GM21390 (cell line): ENCODE measurements at regions not wholly inside any gene's neighbourhood (a gene's known extent, or its start where the extent isn't known, plus 50 kb on each side); places are given as distances from the start of the nearest gene placed in this dataset.
"Not testable (repeated sequence)": the region's sequence is repeated elsewhere in the genome, so short reads cannot be mapped to it uniquely, and the experiment has no call there.

Experiments used
- ATAC-seq: cut with Tn5 transposase; IDR thresholded peaks from one replicate; pipeline ENCODE4 v1.9.1; 2021; ENCODE audit not compliant: unreplicated experiment

DNA sequence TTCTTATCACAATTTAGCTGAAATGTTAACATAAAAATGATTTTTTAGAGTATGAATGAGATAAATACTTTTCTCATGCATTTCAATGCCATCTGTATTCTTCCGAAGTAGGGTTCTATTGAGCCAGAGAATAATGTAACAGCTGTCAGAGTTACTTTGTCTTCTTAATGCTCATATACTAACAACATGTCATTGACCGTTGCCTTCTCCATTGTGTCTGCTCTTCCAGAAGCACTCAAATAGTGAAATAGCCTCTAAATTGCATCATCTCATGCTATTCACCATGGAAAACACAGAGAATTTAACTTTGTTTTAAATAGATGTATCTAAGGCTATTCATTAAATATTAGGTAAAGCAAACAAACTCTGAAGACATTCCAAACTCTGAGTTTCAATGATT, 1875.9 kb upstream of the CDH9 start:
- ATAC-seq: no peak

DNA sequence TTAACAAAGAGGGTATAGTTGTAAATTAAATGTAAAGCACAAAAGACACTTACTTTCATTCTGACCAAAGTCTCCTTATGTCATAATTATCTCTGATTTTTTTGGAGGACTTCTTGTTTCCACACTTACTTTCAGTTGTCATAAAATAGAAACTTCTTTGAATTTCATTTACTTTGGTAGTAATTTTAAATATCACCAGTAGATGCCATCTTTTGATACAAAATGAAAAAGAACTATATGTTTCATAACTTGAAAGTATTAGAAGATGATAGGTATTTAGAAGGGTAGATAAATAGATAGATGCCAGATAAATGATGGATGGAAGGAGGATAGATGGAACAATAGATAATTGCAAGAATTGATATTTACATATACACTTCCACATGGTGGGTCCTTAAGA, 1865.3 kb upstream of the CDH9 start:
- ATAC-seq: no peak

DNA sequence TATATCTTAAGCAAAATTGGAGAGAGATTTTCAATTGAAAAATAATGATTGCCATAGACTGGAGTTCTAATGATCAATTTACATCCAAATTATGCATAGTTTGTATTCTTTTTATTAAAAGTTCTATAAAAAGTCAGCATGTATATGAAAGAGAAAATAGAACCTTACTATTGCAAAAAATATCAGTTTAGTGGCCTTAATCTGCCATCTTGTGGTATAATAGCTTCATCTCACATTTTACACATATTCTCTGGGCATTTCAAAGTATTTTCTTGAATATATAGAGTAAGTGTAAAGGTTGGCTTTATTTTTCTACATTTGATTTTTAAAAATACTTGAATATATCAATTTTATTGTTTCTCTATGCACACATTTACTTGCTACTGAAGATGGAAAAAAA, 1858.6 kb upstream of the CDH9 start:
- no peak for ATAC-seq

DNA sequence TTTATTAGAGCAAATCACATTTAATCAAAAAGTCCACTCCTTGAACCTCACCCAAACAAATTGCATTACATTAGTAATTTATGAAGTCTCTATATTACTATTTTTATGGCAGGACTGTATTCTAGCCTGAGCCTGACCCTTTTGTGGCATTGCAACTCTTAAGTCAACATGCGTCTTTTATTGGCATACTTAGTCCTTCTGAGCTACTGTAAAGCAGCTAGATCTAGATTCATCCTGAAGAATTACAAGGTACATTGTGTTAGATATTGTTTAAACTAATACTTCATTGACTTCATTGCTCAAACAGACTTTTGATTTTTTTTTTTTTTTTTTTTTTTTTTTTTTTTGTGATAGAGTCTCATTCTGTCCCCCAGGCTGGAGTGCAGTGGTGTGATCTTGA, 1842.5 kb upstream of the CDH9 start:
- ATAC-seq: no peak

DNA sequence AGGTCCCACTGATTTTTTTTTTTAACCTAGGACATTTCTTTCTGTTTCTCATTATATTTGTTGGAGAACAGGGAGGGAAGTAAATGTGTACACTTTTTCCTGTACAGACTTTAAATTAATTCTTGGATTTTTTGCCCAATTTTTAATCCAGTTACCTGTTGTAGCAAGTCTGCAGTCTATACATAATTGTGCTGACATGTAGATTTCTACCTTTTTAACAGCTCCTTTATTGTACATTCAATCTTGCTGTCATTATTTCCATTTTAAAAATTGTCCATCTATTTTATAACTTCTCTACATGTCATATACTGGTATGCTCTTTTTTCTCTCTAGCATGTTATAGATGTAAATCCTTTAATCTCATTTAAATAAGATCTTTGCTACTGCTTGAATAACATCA, 1838.7 kb upstream of the CDH9 start:
- ATAC-seq: no peak

DNA sequence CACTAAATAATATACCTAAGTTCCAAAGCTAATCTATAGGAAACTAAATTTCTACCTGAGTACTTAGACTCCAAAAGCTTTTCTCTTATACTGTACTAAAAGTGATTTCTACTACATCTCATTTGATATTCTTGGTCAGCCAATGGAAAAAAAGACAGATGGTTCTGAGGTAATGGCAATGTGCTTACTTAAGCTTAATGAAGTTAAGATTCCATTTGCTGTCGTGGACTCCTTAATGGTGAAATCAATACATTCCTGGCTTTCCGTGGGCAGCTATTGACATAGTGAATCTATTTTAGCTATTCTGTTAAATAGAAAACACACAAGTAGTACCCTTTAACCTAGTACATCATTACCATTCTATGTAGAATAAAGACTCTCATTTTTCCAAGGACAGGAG, 1825.6 kb upstream of the CDH9 start:
- no peak for ATAC-seq

DNA sequence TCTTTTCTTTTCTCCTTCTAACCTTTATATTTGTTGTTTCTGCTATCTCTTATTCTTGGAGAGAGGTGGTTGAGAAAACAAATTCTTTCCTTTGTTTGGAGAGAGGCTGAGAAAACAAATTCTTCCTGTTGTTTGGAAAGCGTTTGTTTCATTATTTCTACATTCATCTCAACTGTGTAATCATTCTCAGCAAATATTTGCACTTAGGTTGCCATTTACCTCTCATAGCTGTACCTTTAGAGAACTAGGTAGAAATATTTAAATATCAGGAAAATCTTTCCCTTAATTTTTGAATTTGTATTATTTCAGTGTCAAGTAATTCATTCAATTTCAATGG, 1824.4 kb upstream of the CDH9 start:
- ATAC-seq: no peak

DNA sequence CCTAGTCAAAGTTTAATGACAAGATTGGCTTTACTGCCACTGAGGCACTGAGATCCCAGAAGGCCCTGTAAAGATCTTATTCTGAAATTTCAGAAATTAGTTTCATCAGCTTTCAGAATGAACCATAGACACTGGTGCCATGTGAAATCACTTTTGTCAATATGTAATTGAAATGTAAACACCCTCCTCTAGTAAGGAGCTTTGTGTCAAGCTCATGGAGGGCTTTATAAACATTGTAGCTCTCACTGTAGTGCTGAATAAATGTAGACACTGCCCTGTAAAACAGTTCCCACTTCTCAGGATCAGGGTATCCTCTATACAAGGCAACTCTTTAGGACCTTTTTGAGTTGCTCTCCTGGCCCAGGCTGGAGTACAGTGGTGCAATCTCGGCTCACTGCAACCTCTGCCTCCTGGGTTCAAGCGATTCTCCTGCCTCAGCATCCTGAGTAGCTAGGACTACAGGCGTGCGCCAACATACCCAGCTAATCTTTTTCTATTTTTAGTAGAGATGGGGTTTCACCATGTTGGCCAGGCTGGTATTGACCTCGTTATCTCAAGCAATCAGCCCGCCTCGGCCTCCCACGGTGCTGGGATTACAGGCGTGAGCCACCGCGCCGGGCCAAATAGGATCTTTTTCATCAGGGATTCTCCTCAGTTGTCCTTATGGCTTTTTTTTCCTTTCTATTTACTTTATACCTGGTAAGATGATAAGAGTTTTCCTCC, 1823.9 kb upstream of the CDH9 start:
- ATAC-seq: no peak

DNA sequence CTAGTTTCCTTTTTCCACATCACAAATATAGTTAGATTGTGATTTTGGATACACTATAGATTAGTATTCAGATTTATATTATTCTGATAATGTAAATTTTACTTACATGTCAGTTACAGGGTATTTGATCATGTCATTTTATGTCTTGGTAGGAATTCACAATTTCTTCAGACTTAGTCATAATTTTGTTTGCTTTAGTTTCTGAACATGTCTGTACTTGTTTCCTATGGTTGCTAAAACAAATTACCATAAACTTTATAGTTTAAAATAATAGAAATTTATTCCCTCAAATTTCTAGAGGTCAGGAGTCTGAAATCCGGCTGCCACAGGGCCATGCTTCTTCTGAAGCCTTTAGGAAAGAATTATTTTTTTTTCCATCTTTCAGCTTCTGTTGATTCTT, 1817.2 kb upstream of the CDH9 start:
- ATAC-seq: no peak

DNA sequence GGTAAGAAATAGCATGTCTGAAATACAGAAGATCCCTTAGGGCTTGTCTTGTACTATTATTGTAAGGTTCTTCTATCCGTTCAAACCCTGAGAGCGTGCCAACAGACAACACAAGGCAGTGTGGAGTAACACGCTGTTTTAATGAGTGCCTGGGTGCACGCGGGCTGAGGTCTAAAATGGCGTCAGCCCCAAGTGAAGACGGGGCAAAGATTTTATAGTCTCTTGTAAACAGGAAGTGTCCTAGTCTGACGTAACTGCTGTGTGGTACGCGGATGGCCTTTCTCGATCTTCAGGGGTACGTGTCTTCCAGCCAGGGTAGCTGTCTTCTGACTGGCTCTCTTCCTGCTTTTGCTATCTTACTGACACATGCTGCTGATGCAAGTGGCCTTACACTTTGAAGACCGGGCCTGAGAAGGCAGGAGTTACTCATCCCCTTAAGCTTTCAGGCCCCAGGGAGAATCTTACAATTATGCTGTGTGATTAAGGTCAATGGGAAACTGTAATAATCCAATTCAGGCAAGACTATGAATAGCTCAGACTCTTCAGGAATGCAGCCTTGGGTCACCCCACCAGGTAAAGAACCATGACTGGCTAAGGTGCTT, 1812.0 kb upstream of the CDH9 start:
- ATAC-seq: no peak

DNA sequence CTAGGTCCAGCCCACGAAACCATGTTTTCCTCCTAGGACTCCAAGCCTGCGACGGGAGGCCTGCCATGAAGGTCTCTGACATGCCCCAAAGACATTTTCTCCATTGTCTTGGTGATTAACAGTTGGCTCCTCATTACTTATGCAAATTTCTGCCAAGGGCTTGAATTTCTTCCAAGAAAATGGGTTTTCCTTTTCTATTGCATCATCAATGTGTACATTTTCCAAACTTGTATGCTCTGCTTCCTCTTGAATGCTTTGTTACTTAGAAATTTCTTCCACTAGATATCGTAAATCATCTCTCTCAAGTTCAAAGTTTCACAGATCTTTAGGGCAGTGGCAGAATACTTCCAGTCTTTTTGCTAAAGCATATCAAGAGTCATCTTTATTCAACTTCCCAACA, 1792.7 kb upstream of the CDH9 start:
- ATAC-seq: no peak

DNA sequence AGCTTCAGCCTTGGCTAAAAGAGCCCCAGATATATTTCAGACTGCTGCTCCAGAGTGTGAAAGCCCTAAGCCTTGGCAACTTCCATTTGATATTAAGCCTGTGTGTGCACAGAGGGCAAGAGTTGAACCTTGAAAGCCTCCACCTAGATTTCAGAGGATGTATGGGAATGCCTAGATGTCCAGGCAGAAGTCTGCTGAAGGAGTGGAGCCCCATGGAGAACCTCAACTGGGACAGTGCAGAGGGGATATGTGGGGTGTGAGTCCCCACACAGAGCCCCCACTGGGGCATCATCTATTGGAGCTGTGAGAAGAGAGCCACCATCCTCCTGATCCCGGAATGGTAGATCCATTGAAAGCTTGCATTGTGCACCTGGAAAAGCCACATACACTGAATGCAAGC, 1784.8 kb upstream of the CDH9 start:
- no peak for ATAC-seq

DNA sequence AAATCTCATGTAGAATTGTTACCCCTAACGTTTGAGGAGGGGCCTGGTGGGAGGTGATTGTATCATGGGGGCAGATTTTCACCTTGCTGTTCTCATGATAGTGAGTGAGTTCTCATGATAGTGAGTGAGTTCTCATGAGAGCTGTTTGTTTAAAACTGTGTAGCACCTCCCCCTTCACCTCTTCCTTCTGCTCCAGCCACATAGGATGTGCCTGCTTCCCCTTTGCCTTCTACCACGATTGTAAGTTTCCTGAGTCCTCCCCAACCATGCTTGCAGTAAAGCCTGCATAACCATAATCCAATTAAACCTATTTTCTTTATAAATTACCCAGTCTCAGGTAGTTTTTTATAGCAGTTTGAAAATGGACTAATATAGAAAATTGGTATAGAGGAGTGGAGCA, 1783.7 kb upstream of the CDH9 start:
- ATAC-seq: no peak

DNA sequence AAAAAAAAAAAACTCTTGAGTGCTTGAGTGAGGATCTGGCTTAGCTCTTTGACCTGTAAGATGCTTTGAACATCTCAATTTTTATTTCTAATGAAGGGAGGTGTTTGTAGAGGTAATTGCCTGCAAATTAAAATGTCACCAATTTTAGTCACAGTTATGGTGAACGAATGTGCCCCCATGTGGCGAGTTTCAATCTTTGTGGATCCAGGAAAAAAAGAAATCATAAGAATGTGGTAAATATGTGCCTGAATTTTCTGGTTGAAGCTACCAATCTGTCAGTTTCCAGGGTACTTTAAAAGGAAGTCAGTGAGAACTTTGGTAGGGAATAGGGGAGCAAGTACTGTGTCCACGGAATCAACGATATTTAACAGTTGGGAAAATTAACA, 1772.4 kb upstream of the CDH9 start:
- ATAC-seq: no peak

DNA sequence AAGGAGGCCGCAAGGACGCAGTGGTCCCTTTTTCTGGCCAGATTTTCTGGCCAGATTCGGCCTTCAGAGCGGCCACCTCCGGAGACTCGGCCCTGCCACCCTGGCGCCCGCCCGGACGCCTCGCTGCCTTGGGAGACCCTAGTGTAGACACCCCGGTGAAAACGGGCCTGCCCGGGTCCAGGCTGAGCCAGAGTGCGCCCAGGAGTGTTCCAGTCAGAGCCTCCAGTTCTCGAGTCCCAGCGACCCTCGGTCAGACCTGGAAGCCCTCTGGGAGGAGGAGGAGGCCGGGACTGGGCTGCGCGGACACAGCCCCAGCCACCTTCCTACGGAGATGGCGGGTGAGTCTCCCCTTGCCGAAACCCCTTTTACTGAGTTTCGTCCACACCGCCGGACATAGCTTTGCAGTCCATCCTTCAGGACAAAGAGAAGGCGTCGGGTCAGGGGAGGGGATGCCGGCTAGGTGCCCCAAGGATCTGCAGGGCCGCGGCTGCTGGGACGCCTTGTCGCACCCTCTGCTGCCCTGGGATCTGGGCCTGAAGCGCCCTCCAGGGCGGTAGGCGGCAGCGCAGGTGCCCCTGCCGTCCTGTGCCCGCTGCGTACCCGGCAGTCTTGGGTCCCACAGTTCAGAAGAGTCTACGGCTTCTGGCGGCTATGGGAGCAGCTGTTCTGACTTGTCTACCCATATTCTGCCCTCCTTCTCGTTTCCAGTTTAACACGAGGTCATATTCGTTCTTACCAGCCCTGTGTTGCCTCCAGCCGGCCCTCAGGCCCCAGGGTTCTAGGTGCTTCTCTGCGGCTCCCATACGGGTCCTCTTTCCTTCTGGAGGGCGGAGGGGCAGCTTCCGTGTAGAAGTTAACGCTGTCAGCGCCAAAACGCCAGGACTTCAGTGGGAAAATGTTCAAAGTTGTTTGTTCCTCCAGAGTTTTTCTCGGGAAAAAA, 1771.7 kb upstream of the CDH9 start:
- ATAC-seq: no peak

DNA sequence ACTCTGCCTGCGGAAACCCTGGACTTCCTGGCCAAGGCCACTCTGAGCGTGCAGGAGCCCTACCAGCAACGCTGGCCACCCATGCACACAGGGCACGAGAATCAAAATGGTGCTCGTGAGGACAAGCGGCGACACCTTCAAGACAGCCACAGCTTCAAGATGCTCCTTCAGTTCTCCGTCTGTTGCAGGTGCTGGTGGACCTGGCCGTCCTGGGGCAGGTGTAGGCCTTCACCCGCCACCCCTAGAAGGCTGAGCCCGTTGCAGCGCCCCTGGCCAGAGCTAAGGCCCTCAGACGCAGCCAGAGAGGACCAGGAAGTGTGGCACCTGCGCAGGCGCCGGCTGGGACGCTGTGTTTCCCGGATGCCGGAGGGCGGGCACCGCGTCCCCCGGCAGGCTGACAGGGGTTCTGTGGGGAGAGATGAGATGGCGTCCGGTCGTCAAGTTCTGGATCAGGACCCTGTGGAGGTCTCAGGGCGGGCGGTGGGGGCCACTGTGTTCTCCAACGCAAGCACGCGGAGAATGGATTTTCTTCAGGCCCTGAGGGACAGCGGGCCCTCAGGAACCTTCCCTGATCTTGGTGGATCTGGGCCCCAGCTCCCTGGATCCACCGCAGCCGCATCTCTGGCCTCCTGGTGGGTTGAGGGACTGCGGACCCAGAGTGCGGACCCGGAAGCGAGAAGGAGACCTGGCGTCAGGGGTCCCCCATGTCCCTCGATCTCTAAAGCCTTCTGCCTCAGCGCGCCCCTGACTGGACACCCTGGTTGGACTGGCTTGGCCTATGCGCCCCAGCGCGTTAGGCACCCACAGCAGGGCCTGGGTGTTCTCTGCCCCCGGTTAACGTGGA, 1770.8 kb upstream of the CDH9 start:
- ATAC-seq: no peak

DNA sequence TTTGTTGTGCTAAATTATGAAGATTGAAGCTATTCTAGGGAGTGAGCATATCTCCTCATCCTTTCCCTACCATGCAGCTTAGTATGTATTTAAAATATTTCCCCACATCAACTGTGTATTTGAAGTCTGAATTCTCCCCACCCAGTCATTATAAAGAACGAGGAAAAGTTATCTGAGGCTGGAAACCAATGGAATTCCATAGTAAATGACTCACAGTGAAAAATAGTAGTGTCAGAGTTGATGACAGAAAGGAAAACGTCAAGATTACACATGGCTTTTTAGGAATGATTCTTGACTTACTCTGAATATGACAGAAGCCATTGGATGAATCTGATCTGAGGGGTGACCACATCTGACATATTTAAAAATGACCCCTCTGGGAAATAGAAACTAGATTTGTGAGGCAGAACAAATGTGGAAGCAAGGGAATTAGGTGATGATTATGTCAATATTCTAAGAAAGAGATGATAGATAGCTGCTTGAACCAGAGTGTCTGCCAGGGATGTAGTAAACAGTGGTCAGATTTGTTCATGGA, 1768.9 kb upstream of the CDH9 start:
- ATAC-seq: no peak

DNA sequence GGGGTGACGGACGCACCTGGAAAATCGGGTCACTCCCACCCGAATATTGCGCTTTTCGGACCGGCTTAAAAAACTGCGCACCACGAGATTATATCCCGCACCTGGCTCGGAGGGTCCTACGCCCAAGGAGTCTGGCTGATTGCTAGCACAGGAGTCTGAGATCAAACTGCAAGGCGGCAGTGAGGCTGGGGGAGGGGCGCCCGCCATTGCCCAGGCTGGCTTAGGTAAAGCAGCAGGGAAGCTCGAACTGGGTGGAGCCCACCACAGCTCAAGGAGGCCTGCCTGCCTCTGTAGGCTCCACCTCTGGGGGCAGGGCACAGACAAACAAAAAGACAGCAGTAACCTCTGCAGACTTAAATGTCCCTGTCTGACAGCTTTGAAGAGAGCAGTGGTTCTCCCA, 1760.6 kb upstream of the CDH9 start:
- ATAC-seq: not testable (repeated sequence)

DNA sequence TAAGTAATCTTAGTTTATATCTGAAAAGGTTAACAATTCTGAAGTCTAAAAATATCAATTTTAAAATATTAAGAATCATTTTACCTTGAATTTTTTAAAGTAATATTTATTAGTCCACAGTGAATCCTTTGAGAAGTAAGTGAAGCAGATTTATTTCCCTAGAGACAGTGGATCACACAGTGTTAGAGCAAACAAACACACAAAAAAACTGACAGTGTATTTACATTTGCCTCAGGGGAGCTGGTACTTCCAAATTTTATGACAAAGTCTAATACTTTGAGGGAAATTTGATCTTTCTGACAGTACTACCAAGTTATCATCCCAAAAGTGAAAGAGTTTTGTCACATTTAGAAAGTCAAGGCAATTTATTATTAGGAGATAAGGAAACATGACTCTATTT, 1750.6 kb upstream of the CDH9 start:
- ATAC-seq: no peak

DNA sequence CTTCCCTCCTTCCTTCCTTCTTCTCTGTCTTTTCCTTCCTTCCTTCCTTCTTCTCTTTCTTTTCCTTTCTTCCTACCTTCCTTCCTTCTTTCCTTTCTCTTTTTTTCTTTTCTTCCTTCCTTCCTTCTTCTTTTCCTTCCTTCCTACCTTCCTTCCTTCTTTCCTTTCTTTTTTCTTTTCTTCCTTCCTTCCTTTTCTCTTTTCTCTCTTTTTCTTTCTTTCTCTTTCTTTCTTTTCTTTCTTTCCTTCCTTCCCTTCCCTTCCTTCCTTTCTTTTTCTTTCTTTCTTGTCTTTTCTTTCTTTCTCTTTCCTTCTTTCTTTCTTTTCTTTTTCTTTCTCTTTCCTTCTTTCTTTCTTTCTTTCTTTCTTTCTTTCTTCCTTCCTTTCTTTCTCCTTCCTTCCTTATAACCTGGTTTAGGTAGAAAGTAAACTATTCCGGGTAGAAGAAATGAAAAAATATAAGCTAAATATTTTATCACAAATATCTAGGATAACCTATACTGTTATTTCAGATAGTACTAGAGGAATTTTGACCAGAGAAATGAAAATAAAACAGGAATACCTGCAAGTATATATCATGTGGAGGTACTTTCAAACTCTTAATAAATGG, 1741.8 kb upstream of the CDH9 start:
- ATAC-seq: no peak
